ENCODE measurements at regions not wholly inside any gene's neighbourhood (a gene's known extent, or its start where the extent isn't known, plus 50 kb on each side); places are given as distances from the start of the nearest gene placed in this dataset.

DNA sequence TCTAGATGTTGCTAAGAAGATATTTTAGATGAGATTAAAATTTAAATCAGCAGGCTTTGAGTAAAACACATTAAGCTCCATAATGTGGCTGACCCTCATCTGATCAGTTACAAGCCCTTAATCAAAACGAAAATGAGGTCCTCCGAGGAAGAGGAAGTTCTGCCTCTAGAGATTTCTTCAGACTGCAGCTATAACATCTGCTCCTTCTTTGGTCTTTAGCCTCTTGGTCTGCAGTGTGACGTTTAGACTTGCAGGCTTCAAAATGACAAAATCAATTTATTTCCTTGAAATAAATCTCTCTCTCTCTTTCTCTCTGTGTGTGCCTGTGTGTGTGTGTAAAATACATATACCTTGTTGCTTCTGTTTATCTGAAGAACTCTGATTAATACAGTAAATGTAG is 1429.8 kb upstream of the CDH9 start:
- Histone ChIP-seq H3K36me3 (replicated peaks; ENCODE audit: low read depth, low read length) (no peaks in the 10 kb centered on the region), H3K4me1 (ENCODE audit: low read length) (peaks cover 15% of the 10 kb centered on the region), H3K9ac (ENCODE audit: low read length) (peak overlapping the region; percentile 38), H3K27ac (ENCODE audit: low read length) (peak overlapping the region; percentile 68), H3K79me2 (ENCODE audit: low read length) (no peaks in the 10 kb centered on the region), H3K27me3 (ENCODE audit: low read depth, low read length) (no peaks in the 10 kb centered on the region), H3K4me2 (ENCODE audit: low read length) (peak overlapping the region; percentile 72), H3K4me3 (ENCODE audit: low read length) (peak overlapping the region; percentile 32; the same call in 1 of the 2 replicates), H3K9me3 (ENCODE audit: insufficient read depth, low read length) (no peaks in the 10 kb centered on the region), H4K20me1 (ENCODE audit: insufficient read depth, low read length) (no peaks in the 10 kb centered on the region), H2AFZ (ENCODE audit: low read depth, low read length) (peak overlapping the region; percentile 67)
- no peak for TF ChIP-seq EZH2phosphoT487 (IDR thresholded peaks at IDR 0.05; ENCODE audit: low read depth)
- TF ChIP-seq, protein P1, sequence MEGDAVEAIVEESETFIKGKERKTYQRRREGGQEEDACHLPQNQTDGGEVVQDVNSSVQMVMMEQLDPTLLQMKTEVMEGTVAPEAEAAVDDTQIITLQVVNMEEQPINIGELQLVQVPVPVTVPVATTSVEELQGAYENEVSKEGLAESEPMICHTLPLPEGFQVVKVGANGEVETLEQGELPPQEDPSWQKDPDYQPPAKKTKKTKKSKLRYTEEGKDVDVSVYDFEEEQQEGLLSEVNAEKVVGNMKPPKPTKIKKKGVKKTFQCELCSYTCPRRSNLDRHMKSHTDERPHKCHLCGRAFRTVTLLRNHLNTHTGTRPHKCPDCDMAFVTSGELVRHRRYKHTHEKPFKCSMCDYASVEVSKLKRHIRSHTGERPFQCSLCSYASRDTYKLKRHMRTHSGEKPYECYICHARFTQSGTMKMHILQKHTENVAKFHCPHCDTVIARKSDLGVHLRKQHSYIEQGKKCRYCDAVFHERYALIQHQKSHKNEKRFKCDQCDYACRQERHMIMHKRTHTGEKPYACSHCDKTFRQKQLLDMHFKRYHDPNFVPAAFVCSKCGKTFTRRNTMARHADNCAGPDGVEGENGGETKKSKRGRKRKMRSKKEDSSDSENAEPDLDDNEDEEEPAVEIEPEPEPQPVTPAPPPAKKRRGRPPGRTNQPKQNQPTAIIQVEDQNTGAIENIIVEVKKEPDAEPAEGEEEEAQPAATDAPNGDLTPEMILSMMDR (IDR thresholded peaks at IDR 0.05; ENCODE audit: low read depth, low read length) = no peak

DNA sequence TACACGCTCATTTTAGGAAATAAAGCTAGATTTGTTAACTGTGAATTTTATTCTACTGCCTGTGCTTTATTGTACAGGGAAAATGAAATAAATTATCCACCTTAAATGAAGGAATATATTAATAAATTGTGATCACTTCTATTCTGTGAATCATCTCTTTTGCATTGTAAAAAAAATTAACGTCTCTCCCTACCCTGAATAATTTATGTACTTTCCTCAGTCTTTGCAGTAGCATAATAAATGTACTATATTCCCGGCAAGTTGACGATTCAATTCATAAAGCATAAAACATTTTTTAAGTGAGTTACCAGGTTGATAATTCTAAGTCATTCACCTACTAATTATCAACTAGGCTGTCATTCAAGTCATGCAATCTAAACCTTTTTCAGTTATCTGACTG is 1425.3 kb upstream of the CDH9 start:
- Histone ChIP-seq H3K9ac (ENCODE audit: low read length) (no peak overlapping the region), H3K27ac (ENCODE audit: low read length) (no peak overlapping the region), H3K27me3 (ENCODE audit: low read depth, low read length) (no peaks in the 10 kb centered on the region), H3K79me2 (ENCODE audit: low read length) (no peaks in the 10 kb centered on the region), H3K9me3 (ENCODE audit: insufficient read depth, low read length) (no peaks in the 10 kb centered on the region), H3K4me2 (ENCODE audit: low read length) (no peak overlapping the region), H3K4me3 (ENCODE audit: low read length) (no peak overlapping the region), H4K20me1 (ENCODE audit: insufficient read depth, low read length) (no peaks in the 10 kb centered on the region), H3K4me1 (ENCODE audit: low read length) (peaks cover 13% of the 10 kb centered on the region), H2AFZ (ENCODE audit: low read depth, low read length) (no peak overlapping the region), H3K36me3 (replicated peaks; ENCODE audit: low read depth, low read length) (no peaks in the 10 kb centered on the region)
- TF ChIP-seq, protein P1 (IDR thresholded peaks at IDR 0.05; ENCODE audit: low read depth, low read length) = no peak
- no peak for TF ChIP-seq EZH2phosphoT487 (IDR thresholded peaks at IDR 0.05; ENCODE audit: low read depth)

DNA sequence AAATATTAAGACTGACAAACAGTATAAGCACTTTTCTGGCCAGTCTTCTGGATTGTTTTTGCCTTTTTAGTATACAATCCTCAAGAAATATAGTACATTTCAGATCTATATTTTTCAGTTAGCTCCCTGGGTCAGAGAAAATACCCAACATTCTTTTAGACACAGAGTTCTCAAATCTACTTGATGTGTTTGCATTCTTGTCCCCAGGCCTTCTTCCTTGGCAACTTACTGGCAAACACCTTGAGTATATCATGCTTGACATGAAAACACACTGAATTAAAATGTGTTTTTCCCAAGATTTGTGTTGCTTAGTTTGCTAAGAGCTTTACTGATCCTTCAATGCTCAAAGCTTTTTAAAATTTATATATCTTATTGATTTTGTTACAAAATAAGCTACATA is 1413.1 kb upstream of the CDH9 start:
- H2AFZ ChIP-seq (ENCODE audit: low read depth, low read length) = no peak overlapping the region
- H3K27me3 ChIP-seq (ENCODE audit: low read depth, low read length) = no peaks in the 10 kb centered on the region
- H3K27ac ChIP-seq (ENCODE audit: low read length) = no peak overlapping the region
- H3K9ac ChIP-seq (ENCODE audit: low read length) = no peak overlapping the region
- H3K79me2 ChIP-seq (ENCODE audit: low read length) = no peaks in the 10 kb centered on the region
- H3K9me3 ChIP-seq (ENCODE audit: insufficient read depth, low read length) = no peaks in the 10 kb centered on the region
- no peaks in the 10 kb centered on the region for H4K20me1 ChIP-seq (ENCODE audit: insufficient read depth, low read length)
- TF ChIP-seq EZH2phosphoT487 (IDR thresholded peaks at IDR 0.05; ENCODE audit: low read depth) = no peak
- TF ChIP-seq, protein P1 (IDR thresholded peaks at IDR 0.05; ENCODE audit: low read depth, low read length) = no peak
- no peaks in the 10 kb centered on the region for H3K36me3 ChIP-seq (replicated peaks; ENCODE audit: low read depth, low read length)
- H3K4me1 ChIP-seq (ENCODE audit: low read length) = no peaks in the 10 kb centered on the region
- H3K4me3 ChIP-seq (ENCODE audit: low read length) = no peak overlapping the region
- H3K4me2 ChIP-seq (ENCODE audit: low read length) = no peak overlapping the region

DNA sequence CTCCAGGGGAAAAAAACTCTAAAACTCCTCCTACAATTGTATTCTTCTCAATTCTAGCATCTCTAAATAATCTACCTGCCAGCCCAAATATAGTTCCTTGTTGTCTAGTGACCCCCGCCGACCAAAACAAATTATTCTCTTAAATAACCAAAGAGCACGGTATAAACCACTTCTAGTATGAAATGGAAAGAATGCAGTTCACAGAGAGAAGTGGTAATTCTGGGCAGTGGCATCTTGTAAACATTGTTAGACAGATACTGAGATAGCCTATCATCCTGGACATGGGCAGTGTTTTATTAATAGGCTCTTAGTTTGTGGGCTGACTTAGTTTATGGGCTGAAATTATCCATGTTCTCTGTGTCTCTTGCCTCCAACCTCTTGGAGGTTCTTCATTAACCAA is 1412.6 kb upstream of the CDH9 start:
- Histone ChIP-seq H2AFZ (ENCODE audit: low read depth, low read length) (no peak overlapping the region), H3K36me3 (replicated peaks; ENCODE audit: low read depth, low read length) (no peaks in the 10 kb centered on the region), H3K27me3 (ENCODE audit: low read depth, low read length) (no peaks in the 10 kb centered on the region), H3K4me3 (ENCODE audit: low read length) (no peak overlapping the region), H4K20me1 (ENCODE audit: insufficient read depth, low read length) (no peaks in the 10 kb centered on the region), H3K4me1 (ENCODE audit: low read length) (no peaks in the 10 kb centered on the region), H3K4me2 (ENCODE audit: low read length) (no peak overlapping the region), H3K27ac (ENCODE audit: low read length) (no peak overlapping the region), H3K9ac (ENCODE audit: low read length) (no peak overlapping the region), H3K79me2 (ENCODE audit: low read length) (no peaks in the 10 kb centered on the region), H3K9me3 (ENCODE audit: insufficient read depth, low read length) (no peaks in the 10 kb centered on the region)
- TF ChIP-seq, protein P1 (IDR thresholded peaks at IDR 0.05; ENCODE audit: low read depth, low read length) = no peak
- TF ChIP-seq EZH2phosphoT487 (IDR thresholded peaks at IDR 0.05; ENCODE audit: low read depth) = no peak

Data from OCI-LY3 (cell line).